ENCODE measurements at regions not wholly inside any gene's neighbourhood (a gene's known extent, or its start where the extent isn't known, plus 50 kb on each side); places are given as distances from the start of the nearest gene placed in this dataset.

DNA sequence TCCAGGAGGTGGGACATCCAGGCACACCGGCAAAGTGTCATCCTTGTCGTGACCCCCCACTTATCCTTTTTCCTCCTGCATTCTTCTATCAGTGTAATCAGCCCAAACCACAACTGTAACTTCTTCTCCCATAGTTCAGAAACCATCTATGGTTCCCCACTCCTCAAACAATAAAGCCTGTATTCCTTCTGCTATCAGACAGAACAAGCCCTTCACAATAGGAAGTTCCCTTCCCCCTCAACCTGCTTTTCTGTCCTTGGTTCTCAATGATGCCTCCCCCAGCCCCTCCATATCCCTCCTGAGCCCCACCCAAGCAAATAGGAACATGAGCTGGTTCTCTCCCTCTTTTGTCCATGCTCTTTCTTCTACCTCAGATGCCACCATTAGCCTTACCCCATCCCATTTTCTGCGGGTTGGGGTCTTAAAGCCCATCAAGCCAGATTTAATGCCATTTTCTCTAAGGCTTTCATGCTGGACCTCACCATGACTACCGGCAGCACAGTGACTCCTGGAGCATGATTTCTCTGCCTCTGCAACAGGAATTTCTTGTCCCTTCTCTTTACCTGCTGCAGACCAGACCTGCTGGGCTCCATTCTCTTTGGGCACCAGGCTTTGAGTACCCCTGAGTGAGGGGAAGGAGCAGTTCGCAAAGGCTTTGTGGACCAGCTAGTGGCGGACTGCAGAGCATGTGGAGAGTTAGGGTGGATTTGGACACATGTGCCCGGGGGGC, 92.8 kb upstream of the PAX2 start:
- no peak for TF ChIP-seq POLR2A (IDR thresholded peaks at IDR 0.05)
- TF ChIP-seq, protein P1, sequence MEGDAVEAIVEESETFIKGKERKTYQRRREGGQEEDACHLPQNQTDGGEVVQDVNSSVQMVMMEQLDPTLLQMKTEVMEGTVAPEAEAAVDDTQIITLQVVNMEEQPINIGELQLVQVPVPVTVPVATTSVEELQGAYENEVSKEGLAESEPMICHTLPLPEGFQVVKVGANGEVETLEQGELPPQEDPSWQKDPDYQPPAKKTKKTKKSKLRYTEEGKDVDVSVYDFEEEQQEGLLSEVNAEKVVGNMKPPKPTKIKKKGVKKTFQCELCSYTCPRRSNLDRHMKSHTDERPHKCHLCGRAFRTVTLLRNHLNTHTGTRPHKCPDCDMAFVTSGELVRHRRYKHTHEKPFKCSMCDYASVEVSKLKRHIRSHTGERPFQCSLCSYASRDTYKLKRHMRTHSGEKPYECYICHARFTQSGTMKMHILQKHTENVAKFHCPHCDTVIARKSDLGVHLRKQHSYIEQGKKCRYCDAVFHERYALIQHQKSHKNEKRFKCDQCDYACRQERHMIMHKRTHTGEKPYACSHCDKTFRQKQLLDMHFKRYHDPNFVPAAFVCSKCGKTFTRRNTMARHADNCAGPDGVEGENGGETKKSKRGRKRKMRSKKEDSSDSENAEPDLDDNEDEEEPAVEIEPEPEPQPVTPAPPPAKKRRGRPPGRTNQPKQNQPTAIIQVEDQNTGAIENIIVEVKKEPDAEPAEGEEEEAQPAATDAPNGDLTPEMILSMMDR (IDR thresholded peaks at IDR 0.05), result no peak

Measured in testis (tissue), 2 donors.